ENCODE measurements at regions not wholly inside any gene's neighbourhood (a gene's known extent, or its start where the extent isn't known, plus 50 kb on each side); places are given as distances from the start of the nearest gene placed in this dataset.
"Not testable (repeated sequence)": the region's sequence is repeated elsewhere in the genome, so short reads cannot be mapped to it uniquely, and the experiment has no call there.

DNA sequence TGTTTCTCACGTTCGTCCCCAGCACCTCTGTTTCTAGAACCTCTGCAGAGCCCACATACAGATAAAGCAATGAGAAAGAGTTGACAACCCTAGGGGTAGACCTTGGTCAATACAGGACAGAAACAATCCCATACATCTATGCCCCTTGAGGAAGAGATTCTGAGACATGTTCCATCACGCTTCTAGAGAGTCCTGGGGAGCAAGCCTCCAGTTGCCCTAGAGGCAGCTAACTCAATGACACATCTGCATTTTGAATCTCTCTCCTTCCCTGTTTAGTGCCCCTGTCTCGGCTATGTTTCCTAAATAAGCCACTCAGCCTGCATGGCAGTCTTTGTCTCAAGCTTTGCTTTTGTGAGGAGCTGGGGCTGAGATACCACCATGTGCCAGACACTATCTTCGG lies 435.3 kb downstream of the CD83 start:
- DNase-seq (ENCODE audit: low spot score): no peak

DNA sequence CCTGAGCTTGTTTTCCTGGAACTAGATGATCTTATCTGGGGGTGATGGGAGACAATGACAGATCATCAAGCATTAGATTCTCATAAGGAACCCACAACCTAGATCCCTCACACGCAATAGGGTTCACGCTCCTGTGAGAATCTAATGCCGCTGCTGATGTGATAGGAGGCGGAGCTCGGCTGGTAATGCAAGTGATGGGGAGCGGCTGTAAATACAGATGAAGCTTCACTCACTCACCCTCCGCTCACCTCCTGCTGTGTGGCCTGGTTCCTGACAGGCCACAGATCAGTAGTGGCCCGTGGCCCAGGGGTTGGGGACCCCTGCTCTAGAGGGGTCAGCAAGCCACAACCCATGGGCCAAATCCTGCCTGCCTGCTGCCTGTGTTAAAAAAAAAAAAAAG lies 435.9 kb downstream of the CD83 start:
- DNase-seq (ENCODE audit: low spot score): no peak

DNA sequence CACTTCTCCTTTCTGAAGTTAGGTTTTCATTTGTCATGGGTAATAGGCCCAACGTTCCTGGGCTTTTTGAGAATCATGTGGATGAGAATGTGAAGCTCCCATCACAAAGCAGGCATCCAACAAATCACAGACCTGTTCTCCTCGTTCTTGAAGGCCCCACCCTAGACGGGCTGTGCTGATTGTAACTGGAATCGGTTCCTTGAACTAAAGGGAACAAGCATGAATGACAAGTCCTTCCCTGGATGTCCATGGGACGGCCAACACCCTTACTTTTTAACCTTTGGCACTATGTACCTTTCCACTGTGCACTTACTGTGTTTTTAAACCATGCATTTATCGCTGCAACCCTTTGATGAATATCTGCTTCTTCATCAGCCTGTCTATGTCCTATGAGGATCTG lies 438.2 kb downstream of the CD83 start:
- DNase-seq (ENCODE audit: low spot score): no peak

DNA sequence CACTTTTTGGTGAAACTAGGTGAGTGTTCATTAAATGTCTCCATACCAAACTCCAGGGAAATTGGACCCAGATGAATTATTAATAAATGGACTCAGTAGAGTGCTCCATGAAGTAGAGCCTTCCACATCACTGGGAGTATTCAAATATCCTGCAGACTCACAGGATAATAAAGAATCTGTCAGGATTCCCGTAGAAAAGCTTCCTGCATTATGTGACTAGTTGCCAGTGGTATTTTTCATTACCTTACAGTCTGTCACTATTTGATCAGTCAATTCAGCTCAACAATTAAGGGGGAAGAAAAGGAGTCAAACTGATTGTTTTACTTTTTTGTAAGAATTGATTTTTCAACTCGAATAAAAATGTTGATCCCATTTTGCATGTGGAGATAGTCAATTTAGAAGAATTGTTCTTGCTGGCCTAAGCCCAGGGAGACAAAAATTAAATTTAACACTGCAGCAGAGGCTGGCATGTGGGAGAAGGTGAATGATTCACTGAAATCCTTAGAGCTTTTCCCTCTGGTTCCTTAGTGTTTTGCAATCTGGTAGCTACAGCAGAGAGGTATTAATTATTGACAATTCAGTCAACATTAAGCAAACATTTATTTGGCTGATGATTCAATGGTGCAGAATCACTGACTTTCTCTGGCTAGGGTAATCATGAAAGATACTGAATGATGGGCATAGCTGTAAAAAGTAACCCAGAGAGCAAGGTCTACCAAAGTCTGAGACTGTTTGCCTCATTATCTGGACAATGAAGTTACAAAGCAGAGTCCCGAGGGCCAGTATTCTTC lies 442.4 kb downstream of the CD83 start:
- no peak for DNase-seq (ENCODE audit: low spot score)

DNA sequence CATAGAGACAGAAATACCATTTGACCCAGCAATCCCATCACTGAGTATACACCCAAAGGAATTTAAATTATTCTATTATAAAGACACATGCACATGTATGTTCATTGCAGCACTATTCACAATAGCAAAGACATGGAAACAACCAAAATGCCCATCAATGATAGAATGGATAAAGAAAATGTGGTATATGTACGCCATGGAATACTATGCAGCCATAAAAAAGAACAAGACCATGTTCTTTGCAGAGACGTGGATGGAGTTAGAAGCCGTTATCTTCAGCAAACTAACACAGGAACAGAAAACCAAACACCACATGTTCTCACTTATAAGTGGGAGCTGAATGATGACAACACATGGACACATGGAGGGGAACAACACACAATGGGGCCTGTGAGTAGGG lies 444.0 kb downstream of the CD83 start:
- not testable (repeated sequence) for DNase-seq (ENCODE audit: low spot score)

DNA sequence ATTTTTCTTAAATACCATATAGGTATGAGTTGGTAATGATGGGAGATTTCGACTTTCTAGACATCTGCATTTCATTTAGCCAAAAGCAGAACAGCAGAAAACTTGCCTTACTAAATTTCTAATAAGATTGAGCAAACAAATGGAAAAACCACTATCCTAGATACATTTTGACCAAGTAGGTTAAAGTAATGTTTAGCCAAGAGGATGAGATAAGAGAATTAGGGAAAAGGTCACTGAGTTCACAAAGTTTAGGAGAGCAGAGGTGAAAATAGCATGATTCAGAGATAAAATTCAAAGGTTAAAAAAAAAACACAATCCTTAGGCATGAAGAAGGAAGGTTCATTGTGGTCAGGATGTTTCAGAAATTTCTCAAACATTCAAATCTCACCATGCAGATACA lies 450.3 kb downstream of the CD83 start:
- DNase-seq (ENCODE audit: low spot score): no peak

DNA sequence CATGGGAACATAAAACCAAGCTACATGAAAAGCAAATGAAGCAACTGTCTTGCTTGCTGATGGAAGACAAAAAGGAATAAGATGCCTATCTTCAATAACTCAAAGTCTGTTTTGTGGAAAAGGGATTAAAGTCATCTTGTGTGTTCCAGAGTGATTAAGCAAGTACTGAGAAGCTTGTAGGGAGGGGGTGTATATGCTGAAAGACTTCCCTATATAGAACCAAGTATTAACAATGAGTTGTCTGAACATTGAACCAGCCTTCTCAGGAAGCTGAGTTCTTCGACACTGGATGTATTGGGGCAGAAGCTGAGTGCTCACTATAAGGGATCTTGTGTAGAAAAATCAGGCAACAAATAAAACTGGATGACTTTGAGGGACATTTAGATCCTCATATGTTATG lies 451.8 kb downstream of the CD83 start:
- DNase-seq (ENCODE audit: low spot score): no peak

DNA sequence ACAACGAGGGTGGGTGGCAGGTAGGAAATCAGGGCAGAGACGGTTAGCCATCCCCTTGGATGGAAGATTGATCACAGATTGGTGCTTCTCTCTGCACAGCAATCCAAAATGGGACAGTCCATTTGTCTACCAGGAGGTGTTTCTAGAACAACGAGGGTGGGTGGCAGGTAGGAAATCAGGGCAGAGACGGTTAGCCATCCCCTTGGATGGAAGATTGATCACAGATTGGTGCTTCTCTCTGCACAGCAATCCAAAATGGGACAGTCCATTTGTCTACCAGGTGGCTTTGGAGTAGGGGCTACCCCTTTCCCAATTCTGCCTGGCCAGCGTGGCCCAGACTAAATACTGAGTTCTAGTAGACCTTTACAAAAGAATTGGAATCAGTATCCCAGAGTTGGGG lies 452.3 kb downstream of the CD83 start:
- DNase-seq (ENCODE audit: low spot score): not testable (repeated sequence)

DNA sequence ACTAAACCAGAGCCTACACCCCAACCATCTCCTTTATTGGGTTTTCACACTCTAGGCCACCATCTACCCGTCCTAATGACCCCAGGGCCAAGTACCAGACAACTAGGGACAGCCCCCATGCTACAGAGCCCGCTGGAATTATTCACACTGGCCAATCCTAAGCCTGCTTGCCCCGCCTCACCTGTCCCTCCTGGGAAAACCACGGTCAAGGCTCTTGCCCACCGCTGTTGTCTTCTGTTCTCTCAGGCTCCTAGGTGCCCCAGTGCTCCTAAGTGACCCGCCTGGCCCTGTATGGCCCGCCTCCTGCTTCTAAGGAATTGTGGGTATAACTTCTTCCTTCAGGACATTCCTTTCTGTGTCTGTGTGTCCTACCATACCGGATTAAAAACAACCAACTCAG lies 453.4 kb downstream of the CD83 start:
- DNase-seq (ENCODE audit: low spot score): no peak

DNA sequence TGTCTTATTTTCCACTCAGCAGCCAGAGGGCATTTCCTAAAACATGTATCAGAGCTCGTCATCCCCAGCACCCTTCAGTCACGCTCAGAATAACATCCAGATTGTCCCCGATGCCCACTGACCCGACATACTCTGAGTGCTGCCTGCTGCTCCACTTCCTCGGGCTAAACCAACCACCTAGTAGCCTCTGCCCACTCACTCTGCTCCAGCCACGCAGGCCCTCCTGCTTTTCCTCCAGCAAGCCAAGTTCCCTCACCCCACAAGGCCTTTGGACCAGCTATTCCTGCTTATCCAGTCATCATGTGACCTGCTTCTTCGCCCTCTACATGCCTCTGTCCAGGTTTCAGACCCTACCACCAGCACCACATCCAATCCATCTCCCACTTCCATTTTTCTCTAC lies 454.2 kb downstream of the CD83 start:
- no peak for DNase-seq (ENCODE audit: low spot score)

DNA sequence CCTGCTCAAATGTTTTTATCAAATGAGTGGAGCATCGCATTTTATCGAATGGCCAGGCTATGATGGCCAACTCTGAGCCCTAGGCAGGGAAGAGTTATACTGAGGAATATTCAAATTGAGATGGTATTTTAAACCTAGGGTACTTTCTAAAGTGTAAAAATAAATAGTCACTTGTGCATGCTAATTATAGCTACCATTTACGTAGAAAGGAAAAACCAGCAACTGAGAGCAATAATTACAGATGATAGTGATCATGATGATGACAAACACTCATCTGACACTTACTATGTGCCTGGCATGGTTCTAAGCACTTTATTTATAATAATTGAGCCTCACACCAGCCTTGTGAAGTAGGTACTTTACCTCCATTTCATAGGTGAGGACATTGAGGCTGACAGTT lies 455.7 kb downstream of the CD83 start:
- no peak for DNase-seq (ENCODE audit: low spot score)

DNA sequence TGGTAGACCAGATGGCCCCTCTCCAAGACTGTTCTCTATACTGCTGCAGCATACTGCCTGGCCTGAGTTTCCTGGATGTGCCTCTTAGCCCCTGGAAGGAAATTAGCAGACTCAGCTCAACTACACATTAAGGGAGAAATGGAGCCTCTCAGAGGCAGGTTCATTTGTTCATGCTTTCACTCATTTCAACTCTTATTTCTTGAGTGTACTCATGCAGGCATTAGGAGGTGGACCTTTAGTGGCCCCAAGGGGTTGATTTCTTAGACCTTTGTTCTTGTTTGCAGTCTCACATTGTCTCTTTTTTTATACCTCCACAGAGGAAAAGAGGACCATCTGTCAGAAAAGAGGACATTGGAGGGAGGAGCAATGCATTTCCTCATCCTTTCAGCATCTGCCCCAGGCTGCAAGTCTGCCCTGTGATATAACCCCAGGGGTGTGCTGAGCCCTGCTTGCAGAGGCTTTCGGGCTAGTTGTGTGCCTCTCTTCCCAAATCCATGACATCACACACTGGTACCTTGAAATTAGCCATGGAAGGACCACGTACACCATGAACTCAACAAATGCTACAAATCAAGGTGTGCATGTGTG lies 456.2 kb downstream of the CD83 start:
- no peak for DNase-seq (ENCODE audit: low spot score)

DNA sequence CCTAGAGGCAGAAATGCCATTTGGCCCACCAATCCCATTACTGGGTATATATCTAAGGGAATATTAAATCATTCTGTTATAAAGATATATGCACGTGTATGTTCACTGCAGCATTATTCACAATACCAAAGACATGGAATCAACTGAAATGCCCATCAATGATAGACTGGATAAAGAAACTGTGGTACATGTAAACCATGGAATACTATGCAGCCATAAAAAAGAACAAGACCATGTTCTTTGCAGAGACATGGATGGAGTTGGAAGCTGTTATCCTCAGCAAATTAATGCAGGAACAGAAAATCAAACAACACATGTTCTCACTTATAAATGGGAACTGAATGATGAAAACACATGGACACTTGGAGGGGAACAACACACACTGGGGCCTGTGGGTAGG lies 458.4 kb downstream of the CD83 start:
- DNase-seq (ENCODE audit: low spot score): no peak

DNA sequence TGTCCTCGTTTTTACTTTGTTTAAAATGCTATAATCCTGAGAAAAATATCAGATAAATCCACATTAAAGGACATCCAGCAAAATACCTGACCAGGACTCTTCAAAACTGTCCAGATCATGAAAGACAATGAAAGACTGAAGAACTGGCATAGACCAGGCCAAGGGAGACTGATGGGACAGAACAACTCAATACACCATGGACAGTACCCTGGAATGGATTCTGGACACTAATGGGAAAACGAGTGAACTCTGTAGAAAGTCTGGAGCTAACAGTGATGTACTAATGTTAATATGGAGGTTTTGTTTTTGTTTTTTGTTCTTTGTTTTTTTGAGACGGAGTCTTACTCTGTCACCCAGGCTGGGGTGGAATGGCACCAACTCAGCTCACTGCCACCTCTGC lies 461.4 kb downstream of the CD83 start:
- DNase-seq (ENCODE audit: low spot score): no peak

DNA sequence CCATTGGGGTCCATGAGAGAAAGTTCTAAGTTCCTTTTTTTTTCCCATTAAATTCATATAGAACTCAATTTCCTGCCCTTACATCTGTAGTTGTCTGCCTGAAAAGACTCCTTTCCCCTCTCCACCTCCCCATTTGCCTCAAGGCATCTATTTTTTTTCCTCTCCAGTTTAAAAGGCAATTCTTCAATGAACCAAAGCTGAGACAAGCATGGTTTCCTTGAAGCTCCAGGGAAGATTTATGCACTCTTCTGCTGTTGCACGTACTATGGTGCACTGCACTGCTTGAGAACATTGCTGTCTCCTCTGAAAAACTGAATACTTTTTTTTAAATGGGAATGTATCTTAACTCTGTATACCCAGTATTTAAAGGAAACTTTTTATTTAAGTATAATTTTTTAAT lies 465.2 kb downstream of the CD83 start:
- DNase-seq (ENCODE audit: low spot score): no peak

DNA sequence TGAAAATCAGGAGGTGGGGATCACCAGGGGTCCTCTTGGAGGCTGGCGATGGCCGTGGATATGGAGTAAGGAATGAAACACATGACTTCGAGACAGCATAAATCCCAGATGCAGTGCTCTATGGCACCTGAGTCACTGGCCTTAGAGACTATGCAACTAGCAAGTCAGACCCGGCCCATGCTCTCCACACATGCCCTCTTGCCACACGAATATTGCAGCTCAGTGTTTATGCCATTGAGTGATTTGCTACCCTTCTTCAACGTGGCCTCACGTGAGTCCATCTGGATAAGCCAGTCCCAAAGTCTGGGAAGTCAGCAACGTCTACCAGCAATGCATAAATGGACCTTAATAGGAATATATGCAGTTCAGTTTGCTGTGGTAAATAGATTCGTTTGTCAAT lies 466.3 kb downstream of the CD83 start:
- DNase-seq (ENCODE audit: low spot score): no peak

DNA sequence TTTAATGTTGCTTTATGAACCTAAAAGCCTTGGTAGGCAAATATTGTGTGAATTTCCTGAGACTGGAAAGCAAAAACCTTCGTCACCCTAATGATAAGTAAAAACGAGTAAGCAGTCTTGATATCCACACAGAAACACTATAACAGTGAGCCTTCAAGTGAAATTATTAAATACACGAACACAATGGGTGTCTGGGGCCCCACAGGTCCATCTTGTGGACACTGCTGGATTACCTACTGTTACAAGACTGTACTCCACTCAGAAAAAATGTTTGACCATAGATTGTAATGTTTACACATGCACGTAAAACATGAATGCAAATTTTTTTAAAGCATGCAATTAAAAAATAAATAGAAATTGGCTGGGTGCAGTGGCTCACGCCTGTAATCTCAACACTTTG lies 466.9 kb downstream of the CD83 start:
- no peak for DNase-seq (ENCODE audit: low spot score)

DNA sequence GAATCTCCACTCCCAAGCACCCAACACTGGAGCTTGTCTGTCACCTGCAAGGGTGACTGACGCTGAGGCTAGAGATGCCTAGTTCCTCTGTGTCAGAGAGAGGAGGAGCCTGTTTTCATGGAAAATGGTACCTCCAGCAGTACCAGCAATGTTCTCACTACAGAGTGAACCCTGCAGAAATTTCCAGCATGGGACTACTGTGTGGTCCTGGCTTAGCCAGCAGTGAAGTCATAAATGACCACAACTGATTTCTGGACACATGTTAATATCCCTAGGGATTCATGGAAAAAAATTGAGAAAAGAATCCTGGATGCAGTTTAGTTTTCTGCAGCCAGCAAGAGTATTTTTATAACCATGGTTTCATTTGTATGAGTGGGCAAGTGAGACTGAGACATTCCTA lies 468.1 kb downstream of the CD83 start:
- no peak for DNase-seq (ENCODE audit: low spot score)

DNA sequence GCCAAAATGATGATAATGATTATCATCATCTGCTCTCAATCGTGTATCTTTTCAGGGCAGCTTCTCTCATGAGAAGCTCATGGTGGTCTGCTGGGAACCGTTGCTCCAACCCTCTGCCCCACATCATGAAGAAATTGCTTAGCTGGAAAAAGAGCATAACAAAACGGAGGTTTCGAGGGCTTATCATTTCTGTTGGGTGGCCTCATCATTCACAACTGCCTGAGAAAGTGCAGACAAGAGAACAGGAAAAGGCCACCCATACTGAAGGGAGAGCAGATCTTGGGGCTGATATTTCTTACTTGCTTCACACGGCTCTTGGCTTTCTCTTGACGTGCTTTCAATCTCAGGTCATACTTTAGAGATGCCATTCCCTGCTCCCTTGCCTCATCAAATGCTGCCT lies 471.6 kb downstream of the CD83 start:
- no peak for DNase-seq (ENCODE audit: low spot score)

DNA sequence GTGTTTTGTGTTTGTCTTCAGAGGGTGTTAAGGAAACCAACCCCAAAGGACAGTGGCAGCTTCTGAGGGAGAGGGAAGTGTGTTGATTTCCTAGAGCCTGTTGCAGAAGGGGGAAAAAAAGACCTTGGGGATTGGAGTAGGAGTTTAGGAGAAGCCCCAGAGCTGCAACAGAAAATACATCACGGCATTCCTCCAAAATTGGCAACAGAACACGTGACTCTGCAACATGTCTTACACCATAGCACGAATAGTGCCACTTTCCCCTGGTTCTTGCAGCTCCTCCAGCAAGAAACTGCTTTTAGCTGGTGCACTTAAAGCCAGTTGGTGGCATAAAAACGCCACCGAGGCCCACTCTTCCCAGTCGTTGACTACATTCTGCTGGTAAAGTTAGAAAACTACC lies 473.0 kb downstream of the CD83 start:
- no peak for DNase-seq (ENCODE audit: low spot score)

DNA sequence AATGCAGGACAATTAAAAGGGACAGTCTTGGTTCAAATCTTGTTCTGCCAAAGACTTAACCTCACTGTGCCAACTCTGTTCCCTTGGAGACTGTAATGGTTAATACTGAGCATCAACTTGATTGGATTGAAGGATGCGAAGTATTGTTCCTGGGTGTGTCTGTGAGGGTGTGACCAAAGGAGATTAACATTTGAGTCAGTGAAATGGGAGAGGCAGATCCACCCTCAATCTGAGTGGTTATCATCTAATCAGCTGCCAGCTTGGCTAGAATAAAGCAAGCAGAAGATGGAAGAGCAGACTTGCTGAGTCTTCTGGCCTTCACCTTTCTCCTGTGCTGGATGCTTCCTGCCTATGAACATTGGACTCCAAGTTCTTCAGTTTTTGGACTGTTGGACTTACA lies 474.4 kb downstream of the CD83 start:
- DNase-seq (ENCODE audit: low spot score): no peak

DNA sequence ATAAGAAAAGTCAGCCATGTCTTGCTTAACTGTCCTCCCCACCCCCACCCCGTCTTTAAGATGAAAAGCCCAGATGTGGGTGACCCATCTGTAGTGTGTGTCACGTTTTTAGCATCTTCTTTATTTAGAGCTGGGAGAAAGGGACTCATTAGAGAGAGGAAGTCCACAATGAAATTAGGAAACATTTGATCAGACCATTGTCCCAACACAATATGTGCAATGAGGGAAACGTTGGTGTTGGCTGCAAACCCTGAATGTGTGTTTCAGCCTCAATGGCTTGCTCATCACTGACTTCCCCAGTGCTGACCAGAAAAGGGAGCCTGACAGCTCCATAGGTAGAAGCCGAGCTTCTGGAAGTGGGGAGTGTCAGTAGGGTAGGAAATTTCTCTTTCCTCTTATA lies 475.7 kb downstream of the CD83 start:
- DNase-seq (ENCODE audit: low spot score): no peak

DNA sequence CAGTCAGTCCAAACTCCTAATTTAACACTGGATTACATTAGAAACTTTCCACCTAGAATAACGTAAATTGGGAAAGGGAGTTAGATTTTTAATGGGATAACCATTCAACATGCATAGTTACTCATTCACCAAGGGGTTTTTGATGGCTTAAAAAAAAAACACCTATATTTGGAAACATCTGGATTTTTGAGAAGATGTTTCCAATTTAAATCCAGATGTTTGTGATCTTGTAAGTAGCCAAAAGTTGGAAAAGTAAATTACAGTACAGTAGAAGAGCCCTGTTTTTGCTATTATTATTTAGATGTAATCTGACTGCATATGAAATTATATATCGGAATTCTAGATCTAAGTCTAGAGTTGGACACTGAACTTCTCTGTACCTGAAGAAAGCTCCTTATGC lies 478.2 kb downstream of the CD83 start:
- DNase-seq (ENCODE audit: low spot score): no peak

DNA sequence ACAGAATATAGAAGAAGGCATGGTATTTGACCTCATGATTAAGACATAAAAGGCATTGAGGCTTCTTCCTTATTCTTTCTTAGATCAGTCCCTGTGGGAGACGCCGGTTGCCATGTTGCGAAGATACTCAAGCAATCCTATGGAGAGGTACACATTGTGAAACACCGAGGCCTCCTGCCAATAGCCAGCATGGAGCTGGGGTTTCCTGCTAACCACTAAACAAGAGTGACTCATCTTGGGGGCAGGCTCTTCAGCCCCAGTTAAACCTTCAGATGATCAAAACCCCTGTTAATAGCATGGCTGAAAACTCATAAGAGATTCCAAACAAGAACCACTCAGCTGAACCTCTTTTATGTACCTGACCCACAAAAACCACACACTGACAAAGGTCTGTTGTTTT lies 478.8 kb downstream of the CD83 start:
- DNase-seq (ENCODE audit: low spot score): peak; percentile 9
